AG04450 (cell line): ENCODE measurements at regions not wholly inside any gene's neighbourhood (a gene's known extent, or its start where the extent isn't known, plus 50 kb on each side); places are given as distances from the start of the nearest gene placed in this dataset.

Experiments used
- CTCF ChIA-PET: fragments of 300-600, 350-600 bp; formaldehyde crosslinking; extraction: SDS; loops from one replicate; lab custom pipeline; 2022; ENCODE audit warnings: antibody characterized with exemption, inconsistent platforms; lab: Charles Lee
- POLR2A ChIA-PET: fragments of 350-600 bp; formaldehyde crosslinking; extraction: SDS; loops from one replicate; lab custom pipeline; 2021; ENCODE audit warnings: antibody characterized with exemption, inconsistent platforms; lab: Yijun Ruan, JAX
- DNase-seq: peaks from one replicate; pipeline ENCODE4 v3.0.0-alpha.2; 2011; ENCODE audit warnings: low read depth, low spot score
- H3K27ac ChIP-seq: one replicate; pipeline ENCODE4 v1.5.1; 2012; ENCODE audit warnings: low read depth, low read length, control low read depth
- H3K27me3 ChIP-seq: one replicate; pipeline ENCODE4 v1.6.0; 2012; ENCODE audit warnings: low read length; ENCODE audit not compliant: control insufficient read depth, insufficient read depth
- H3K4me3 ChIP-seq: 2 replicates; pipeline ENCODE4 v1.5.1; 2011; ENCODE audit warnings: mild to moderate bottlenecking, low read depth, low read length, control low read depth
- H3K9me3 ChIP-seq: 2 replicates; pipeline ENCODE4 v1.5.1; 2012; ENCODE audit warnings: low read length; ENCODE audit not compliant: control insufficient read depth, insufficient read depth
- TF ChIP-seq, protein P1 (sequence below): IDR thresholded peaks from 2 replicates; pipeline ENCODE4 v1.5.1; 2011; ENCODE audit warnings: low read depth, low read length, control low read depth, inconsistent platforms

DNA sequence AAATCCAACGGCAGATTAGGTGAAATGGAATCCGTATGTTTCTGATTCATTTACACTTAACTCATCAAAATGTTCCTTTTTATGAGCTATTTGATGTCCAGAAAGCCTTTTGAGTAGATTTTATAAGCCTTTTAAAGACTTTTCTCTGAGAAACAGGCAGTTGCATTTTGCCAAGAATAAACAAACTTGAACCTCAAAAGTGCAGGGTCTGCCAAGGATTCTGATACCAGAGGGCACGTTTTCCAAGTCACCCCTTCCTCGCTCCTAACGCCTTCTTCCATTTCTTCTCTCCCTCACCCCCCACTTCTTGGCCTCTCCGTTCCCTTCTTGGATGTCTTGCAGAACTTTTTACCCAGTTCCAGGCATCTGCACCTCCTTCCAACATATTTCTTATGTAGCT, 200.6 kb upstream of the TBX3 start:
- Histone ChIP-seq H3K27me3 (no peaks in the 10 kb centered on the region), H3K9me3 (no peaks in the 10 kb centered on the region), H3K27ac (no peak overlapping the region), H3K4me3 (no peak overlapping the region)
- ChIA-PET POLR2A (no interaction called here), CTCF (interaction anchor here (1.3 kb wide), 1 partner anchor 201 kb away, joined by 3 read pairs; the partner anchor contains the start of gene TBX3)
- TF ChIP-seq, protein P1, sequence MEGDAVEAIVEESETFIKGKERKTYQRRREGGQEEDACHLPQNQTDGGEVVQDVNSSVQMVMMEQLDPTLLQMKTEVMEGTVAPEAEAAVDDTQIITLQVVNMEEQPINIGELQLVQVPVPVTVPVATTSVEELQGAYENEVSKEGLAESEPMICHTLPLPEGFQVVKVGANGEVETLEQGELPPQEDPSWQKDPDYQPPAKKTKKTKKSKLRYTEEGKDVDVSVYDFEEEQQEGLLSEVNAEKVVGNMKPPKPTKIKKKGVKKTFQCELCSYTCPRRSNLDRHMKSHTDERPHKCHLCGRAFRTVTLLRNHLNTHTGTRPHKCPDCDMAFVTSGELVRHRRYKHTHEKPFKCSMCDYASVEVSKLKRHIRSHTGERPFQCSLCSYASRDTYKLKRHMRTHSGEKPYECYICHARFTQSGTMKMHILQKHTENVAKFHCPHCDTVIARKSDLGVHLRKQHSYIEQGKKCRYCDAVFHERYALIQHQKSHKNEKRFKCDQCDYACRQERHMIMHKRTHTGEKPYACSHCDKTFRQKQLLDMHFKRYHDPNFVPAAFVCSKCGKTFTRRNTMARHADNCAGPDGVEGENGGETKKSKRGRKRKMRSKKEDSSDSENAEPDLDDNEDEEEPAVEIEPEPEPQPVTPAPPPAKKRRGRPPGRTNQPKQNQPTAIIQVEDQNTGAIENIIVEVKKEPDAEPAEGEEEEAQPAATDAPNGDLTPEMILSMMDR = no peak
- no peak for DNase-seq

DNA sequence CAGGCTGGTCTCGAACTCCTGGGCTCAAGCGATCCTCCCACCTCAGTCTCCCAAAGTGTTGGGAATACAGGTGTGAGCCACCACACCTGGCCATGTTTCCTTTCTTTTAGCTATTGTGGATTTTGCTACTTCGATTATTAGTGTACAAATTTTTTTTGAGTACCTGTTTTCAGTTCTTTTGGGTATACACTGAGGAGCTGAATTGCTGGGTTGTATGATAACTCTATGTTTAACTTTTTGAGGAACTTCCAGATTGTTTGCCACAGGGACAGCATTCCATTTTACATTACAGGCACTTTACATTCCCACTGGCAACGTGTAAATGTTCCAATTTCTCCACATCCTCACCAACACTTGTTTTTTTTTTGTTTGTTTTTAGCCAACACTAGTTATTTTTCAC, 198.1 kb upstream of the TBX3 start:
- Histone ChIP-seq H3K4me3 (no peak overlapping the region), H3K9me3 (no peaks in the 10 kb centered on the region), H3K27ac (no peak overlapping the region), H3K27me3 (no peaks in the 10 kb centered on the region)
- CTCF ChIA-PET = no interaction called here
- TF ChIP-seq, protein P1 = no peak
- no peak for DNase-seq
- POLR2A ChIA-PET = no interaction called here

DNA sequence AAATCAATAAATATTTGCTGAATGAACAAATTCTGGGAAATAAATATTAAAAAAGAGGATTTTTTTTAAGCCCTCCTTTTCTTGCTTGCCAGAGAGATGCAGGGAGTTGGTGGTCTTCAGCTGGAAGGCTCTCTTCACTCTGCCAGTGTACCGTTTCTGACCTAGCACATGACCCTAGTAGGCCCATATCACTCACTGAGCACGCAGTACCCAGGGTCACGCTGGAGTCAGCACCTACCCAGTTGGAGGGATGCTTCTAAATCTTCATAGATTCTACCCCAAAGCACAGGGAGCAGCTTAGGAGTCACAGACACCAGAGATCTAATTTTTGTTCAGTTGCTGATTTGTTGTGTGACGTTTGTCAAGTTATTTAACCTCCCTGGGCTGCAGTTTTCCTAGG, 195.4 kb upstream of the TBX3 start:
- CTCF ChIA-PET = no interaction called here
- Histone ChIP-seq H3K4me3 (no peak overlapping the region), H3K27ac (no peak overlapping the region), H3K9me3 (no peaks in the 10 kb centered on the region), H3K27me3 (no peaks in the 10 kb centered on the region)
- TF ChIP-seq, protein P1 = no peak
- no peak for DNase-seq
- POLR2A ChIA-PET = no interaction called here

DNA sequence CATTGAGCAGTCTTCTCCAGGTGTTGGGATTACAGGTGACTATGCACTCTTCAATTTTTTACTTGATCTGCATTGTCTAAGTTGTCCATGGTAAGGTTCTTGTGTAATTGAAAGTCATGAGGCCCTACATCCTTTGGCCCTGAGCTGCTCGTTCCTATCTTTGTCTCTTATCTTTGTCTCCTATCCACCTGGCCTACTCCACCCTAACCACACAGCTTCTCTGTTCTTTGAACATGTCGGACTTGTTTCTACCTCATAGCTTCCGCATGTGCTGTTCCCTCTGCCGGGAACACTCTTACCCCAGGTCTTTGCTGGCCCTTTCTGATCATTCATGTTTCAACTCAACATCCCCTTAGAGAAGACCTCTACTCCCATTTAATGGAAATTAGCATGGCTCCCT, 194.8 kb upstream of the TBX3 start:
- no peak overlapping the region for H3K27ac ChIP-seq
- CTCF ChIA-PET = no interaction called here
- no peak overlapping the region for H3K4me3 ChIP-seq
- DNase-seq = no peak
- no peaks in the 10 kb centered on the region for H3K27me3 ChIP-seq
- H3K9me3 ChIP-seq = no peaks in the 10 kb centered on the region
- POLR2A ChIA-PET = no interaction called here
- TF ChIP-seq, protein P1 = no peak

DNA sequence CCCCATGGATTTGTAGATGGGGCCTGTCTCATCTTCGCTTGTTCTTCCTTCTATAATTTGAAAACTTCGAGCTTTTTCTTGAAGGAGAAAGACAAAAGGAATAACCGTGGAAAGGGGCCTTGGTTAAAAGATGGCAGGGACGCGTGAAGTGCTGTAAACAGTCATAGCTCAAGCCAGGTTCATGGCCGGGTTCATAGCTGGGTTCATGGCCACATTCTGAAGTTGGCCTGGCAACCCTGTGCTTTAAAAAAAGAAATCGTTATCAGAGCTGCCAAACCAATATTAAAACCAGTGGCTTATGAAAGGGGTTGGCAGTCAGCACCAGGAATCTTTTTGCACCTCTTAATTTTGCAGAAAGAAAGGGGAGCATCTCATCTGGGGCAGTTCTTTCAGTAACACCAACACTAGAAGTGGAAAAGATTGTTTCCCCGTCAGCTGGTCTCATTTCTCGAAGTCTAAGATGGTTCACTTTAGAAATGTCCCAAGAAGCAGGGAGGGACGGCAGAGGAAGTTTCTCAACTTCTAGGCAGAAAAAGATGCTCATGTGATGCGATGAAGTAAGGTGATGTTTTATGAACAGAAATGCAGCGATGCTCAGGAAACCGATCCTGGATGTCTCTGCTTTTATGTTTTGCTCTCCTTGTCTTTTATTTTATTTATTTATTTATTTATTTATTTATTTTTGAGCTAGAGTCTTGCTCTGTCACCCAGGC, 193.1 kb upstream of the TBX3 start:
- DNase-seq = no peak
- Histone ChIP-seq H3K9me3 (no peaks in the 10 kb centered on the region), H3K27me3 (no peaks in the 10 kb centered on the region), H3K27ac (no peak overlapping the region), H3K4me3 (no peak overlapping the region)
- ChIA-PET CTCF (interaction anchor here (0.7 kb wide), 1 partner anchor 16 kb away, joined by 4 read pairs; no protein-coding TSS in a partner anchor), POLR2A (no interaction called here)
- TF ChIP-seq, protein P1 = no peak
